Astrocyte (in vitro differentiated cells and primary cell): ENCODE measurements at regions not wholly inside any gene's neighbourhood (a gene's known extent, or its start where the extent isn't known, plus 50 kb on each side); places are given as distances from the start of the nearest gene placed in this dataset.

Source experiments
- EZH2 ChIP-seq: IDR thresholded peaks from 2 replicates; pipeline ENCODE4 v1.6.1; 2012; ENCODE audit warnings: mild to moderate bottlenecking, low read length, inconsistent platforms; ENCODE audit not compliant: insufficient read depth
- TF ChIP-seq, protein P1 (sequence below): IDR thresholded peaks from 2 replicates; pipeline ENCODE4 v1.5.1; 2011; ENCODE audit warnings: low read depth, mild to moderate bottlenecking, inconsistent platforms, low read length, moderate library complexity; ENCODE audit not compliant: insufficient read depth

GRCh38 chr4:41349021-41349420 is 92.3 kb downstream of the UCHL1 start:
- no peak for TF ChIP-seq EZH2
- TF ChIP-seq, protein P1, sequence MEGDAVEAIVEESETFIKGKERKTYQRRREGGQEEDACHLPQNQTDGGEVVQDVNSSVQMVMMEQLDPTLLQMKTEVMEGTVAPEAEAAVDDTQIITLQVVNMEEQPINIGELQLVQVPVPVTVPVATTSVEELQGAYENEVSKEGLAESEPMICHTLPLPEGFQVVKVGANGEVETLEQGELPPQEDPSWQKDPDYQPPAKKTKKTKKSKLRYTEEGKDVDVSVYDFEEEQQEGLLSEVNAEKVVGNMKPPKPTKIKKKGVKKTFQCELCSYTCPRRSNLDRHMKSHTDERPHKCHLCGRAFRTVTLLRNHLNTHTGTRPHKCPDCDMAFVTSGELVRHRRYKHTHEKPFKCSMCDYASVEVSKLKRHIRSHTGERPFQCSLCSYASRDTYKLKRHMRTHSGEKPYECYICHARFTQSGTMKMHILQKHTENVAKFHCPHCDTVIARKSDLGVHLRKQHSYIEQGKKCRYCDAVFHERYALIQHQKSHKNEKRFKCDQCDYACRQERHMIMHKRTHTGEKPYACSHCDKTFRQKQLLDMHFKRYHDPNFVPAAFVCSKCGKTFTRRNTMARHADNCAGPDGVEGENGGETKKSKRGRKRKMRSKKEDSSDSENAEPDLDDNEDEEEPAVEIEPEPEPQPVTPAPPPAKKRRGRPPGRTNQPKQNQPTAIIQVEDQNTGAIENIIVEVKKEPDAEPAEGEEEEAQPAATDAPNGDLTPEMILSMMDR: no peak
